ENCODE measurements at regions not wholly inside any gene's neighbourhood (a gene's known extent, or its start where the extent isn't known, plus 50 kb on each side); places are given as distances from the start of the nearest gene placed in this dataset.

DNA sequence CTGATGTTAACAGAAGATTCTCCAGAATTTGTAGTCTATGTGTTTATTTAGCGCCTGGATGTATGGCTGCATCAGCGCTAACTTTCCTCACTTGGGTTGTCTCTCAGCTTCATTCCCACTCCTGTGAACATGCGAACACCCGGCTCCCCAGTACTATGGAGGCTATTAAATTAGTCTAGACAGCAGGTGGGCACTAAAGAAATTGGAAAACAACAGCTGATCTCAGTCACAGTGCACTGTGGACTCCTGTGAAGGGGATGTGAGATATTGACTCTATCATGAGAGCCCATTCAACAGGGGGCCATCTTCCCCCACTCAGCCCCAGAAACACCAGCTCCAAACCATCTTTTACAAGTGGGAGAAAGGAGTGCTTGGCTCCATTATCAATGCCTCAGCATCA is 471.0 kb downstream of the KDM4C start:
- TF ChIP-seq CTCF (IDR thresholded peaks at IDR 0.05; ENCODE audit: low read depth, low read length) (no peak), EZH2phosphoT487 (IDR thresholded peaks at IDR 0.05; ENCODE audit: low read depth) (no peak)

Data from OCI-LY3 (cell line).